GM23248 (cell line): ENCODE measurements at regions not wholly inside any gene's neighbourhood (a gene's known extent, or its start where the extent isn't known, plus 50 kb on each side); places are given as distances from the start of the nearest gene placed in this dataset.

ENCODE experiments used
- EZH2 ChIP-seq: fragments of 200-600 bp; sonication (generic); IDR thresholded peaks from 2 replicates; pipeline ENCODE4 v1.6.1; 2018; ENCODE audit warnings: antibody characterized with exemption, mild to moderate bottlenecking; ENCODE audit not compliant: insufficient read depth, poor library complexity, severe bottlenecking
- EZH2phosphoT487 ChIP-seq: fragments of 200-600 bp; sonication (generic); IDR thresholded peaks from 2 replicates; pipeline ENCODE4 v1.6.1; 2018; ENCODE audit warnings: antibody characterized with exemption, moderate library complexity, mild to moderate bottlenecking, low read depth; ENCODE audit not compliant: insufficient read depth

- TF ChIP-seq EZH2phosphoT487 = no peak
- TF ChIP-seq EZH2 = no peak
Measured at GRCh38 chr6:25188232-25188631, 90.9 kb upstream of the CARMIL1 start.
